KG1 (cell line): ENCODE measurements at regions not wholly inside any gene's neighbourhood (a gene's known extent, or its start where the extent isn't known, plus 50 kb on each side); places are given as distances from the start of the nearest gene placed in this dataset.
"Not testable (repeated sequence)": the region's sequence is repeated elsewhere in the genome, so short reads cannot be mapped to it uniquely, and the experiment has no call there.

Experiments
- DNase-seq: peaks from one replicate; lab custom pipeline; 2025; lab: John Stamatoyannopoulos, UW

GRCh38 chr10:20615395-20615794 is 281.7 kb downstream of the NEBL start:
- DNase-seq: no peak

- DNase-seq: no peak
Measured at GRCh38 chr10:20614911-20615310, 282.2 kb downstream of the NEBL start.

GRCh38 chr10:20608503-20608902 is 288.6 kb downstream of the NEBL start:
- no peak for DNase-seq

GRCh38 chr10:20606985-20607384 is 290.1 kb downstream of the NEBL start:
- no peak for DNase-seq

GRCh38 chr10:20601941-20602461 is 295.1 kb downstream of the NEBL start:
- no peak for DNase-seq

- no peak for DNase-seq
Measured at GRCh38 chr10:20598590-20598989, 298.5 kb downstream of the NEBL start.

- no peak for DNase-seq
Measured at GRCh38 chr10:20596911-20597310, 300.2 kb downstream of the NEBL start.

GRCh38 chr10:20596065-20596755 is 300.9 kb downstream of the NEBL start:
- DNase-seq: no peak

- DNase-seq: no peak
Measured at GRCh38 chr10:20593649-20594048, 303.5 kb downstream of the NEBL start.

GRCh38 chr10:20582041-20582440 is 315.1 kb downstream of the NEBL start:
- DNase-seq: no peak

- DNase-seq: no peak
Measured at GRCh38 chr10:20573924-20574323, 323.2 kb downstream of the NEBL start.

- not testable (repeated sequence) for DNase-seq
Measured at GRCh38 chr10:20555990-20556389, 341.1 kb downstream of the NEBL start.

GRCh38 chr10:20552382-20552781 is 344.7 kb downstream of the NEBL start:
- no peak for DNase-seq

- no peak for DNase-seq
Measured at GRCh38 chr10:20551761-20552160, 345.4 kb downstream of the NEBL start.

- no peak for DNase-seq
Measured at GRCh38 chr10:20535897-20536881, 360.9 kb downstream of the NEBL start.

GRCh38 chr10:20531241-20531883 is 365.7 kb downstream of the NEBL start:
- not testable (repeated sequence) for DNase-seq

- no peak for DNase-seq
Measured at GRCh38 chr10:20521186-20521585, 375.9 kb downstream of the NEBL start.

- no peak for DNase-seq
Measured at GRCh38 chr10:20515654-20516053, 381.5 kb downstream of the NEBL start.

GRCh38 chr10:20512631-20513030 is 384.5 kb downstream of the NEBL start:
- DNase-seq: no peak

GRCh38 chr10:20508921-20509320 is 388.2 kb downstream of the NEBL start:
- no peak for DNase-seq

- DNase-seq: no peak
Measured at GRCh38 chr10:20502903-20503585, 394.1 kb downstream of the NEBL start.

GRCh38 chr10:20494474-20494873 is 402.6 kb downstream of the NEBL start:
- DNase-seq: no peak
